Esophagus muscularis mucosa (tissue), 4 donors: ENCODE measurements at regions not wholly inside any gene's neighbourhood (a gene's known extent, or its start where the extent isn't known, plus 50 kb on each side); places are given as distances from the start of the nearest gene placed in this dataset.
A peak's percentile ranks its signal among the peaks of the same experiment; 100 is the strongest.

Experiments
- DNase-seq: peaks from one replicate; pipeline ENCODE4 v3.0.0-alpha.2; 2017; ENCODE audit errors: extremely low spot score
- H3K27ac ChIP-seq, 4 donors: fragments of 200-600 bp; sonication (generic); replicated peaks in 1 of 4; 1 replicate in 3 of 4; 2 replicates in 1 of 4; pipeline ENCODE4 v1.5.1; 2016 to 2019; ENCODE audit warnings: mild to moderate bottlenecking in 1 of 4
- H3K27me3 ChIP-seq, 4 donors: fragments of 200-600 bp; sonication (generic); one replicate each; pipeline versions ENCODE4 v1.5.1 to v1.6.0; 2016 to 2019
- H3K36me3 ChIP-seq, 4 donors: fragments of 200-600 bp; sonication (generic); one replicate each; pipeline ENCODE4 v1.5.1; 2016 to 2019
- H3K4me1 ChIP-seq, 4 donors: fragments of 200-600 bp; sonication (generic); one replicate each; pipeline ENCODE4 v1.5.1; 2016 to 2019
- H3K4me3 ChIP-seq, 4 donors: fragments of 200-600 bp; sonication (generic); 1 replicate in 2 of 4; 2 replicates in 2 of 4; pipeline ENCODE4 v1.5.1; 2016 to 2019; ENCODE audit warnings: mild to moderate bottlenecking in 4 of 4, moderate library complexity in 1 of 4
- H3K9me3 ChIP-seq, 4 donors: fragments of 200-600 bp; sonication (generic); 1 replicate in 3 of 4; 2 replicates in 1 of 4; pipeline ENCODE4 v1.5.1; 2016 to 2019
- EP300 ChIP-seq: sonication (generic); formaldehyde crosslinking; IDR thresholded peaks from one replicate; pipeline ENCODE4 v1.6.1; 2017; ENCODE audit warnings: antibody characterized with exemption
- POLR2A ChIP-seq: fragments of 450-650 bp; IDR thresholded peaks from one replicate; pipeline ENCODE4 v1.6.1; 2017; ENCODE audit warnings: antibody characterized with exemption, moderate library complexity, mild to moderate bottlenecking, low read depth
- POLR2AphosphoS5 ChIP-seq, 2 donors: sonication (generic); formaldehyde crosslinking; IDR thresholded peaks; one replicate each; pipeline ENCODE4 v1.6.1; 2017; ENCODE audit warnings: antibody characterized with exemption in 2 of 2
- WGBS: methylation state at CpG from one replicate; pipeline ENCODE4 v1.1.5; 2018; 5-methylcytosine and 5-hydroxymethylcytosine counted together
- intact Hi-C: fragments of 100-400 bp; cut with DNase I; formaldehyde crosslinking; loops from one replicate; pipeline ENCODE4 v1.15.1; 2023
- TF ChIP-seq, protein P1 (sequence below), 3 experiments: fragments of 200-600 bp in 2 of 3; fragments of 450-650 bp in 1 of 3; sonication (generic) in 2 of 3; IDR thresholded peaks; one replicate each; pipeline ENCODE4 v1.5.1; 2017 to 2019; ENCODE audit warnings: antibody characterized with exemption in 3 of 3, mild to moderate bottlenecking in 2 of 3, moderate library complexity in 1 of 3

DNA sequence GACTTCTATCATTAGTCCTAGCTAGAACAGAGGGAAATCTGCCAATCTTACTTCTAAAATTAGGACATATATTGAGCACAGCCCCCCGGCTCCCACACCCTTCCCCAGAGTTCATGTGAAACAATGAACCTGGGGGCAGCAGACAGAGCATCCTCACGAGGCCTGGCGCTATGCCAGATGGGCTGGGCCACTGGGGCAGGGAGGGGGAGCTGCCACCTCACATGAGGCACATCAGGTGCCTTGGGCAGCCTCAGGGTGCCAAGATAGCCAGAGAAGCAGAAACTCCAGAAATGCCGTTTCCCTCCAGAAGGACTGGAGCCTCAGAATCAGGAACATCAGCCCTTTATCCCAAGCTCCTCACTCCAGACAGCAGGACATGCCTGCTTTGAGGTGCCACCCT, 92.8 kb upstream of the LANCL2 start:
- TF ChIP-seq EP300 (no peak), POLR2A (no peak), POLR2AphosphoS5 (IDR thresholded peaks at IDR 0.05) (no peak)
- TF ChIP-seq, protein P1, sequence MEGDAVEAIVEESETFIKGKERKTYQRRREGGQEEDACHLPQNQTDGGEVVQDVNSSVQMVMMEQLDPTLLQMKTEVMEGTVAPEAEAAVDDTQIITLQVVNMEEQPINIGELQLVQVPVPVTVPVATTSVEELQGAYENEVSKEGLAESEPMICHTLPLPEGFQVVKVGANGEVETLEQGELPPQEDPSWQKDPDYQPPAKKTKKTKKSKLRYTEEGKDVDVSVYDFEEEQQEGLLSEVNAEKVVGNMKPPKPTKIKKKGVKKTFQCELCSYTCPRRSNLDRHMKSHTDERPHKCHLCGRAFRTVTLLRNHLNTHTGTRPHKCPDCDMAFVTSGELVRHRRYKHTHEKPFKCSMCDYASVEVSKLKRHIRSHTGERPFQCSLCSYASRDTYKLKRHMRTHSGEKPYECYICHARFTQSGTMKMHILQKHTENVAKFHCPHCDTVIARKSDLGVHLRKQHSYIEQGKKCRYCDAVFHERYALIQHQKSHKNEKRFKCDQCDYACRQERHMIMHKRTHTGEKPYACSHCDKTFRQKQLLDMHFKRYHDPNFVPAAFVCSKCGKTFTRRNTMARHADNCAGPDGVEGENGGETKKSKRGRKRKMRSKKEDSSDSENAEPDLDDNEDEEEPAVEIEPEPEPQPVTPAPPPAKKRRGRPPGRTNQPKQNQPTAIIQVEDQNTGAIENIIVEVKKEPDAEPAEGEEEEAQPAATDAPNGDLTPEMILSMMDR (IDR thresholded peaks at IDR 0.05): no peak
- Histone ChIP-seq H3K27ac (no peak overlapping the region), H3K36me3 (no peaks in the 10 kb centered on the region), H3K4me1 (no peaks in the 10 kb centered on the region), H3K4me3 (no peak overlapping the region), H3K27me3 (peaks cover 0 to 21% (median 0%) of the 10 kb centered on the region in 4 donors), H3K9me3 (no peaks in the 10 kb centered on the region)
- intact Hi-C loops: no loop called here
- WGBS: 70% methylated on average over 4 of the region's 4 CpGs
- DNase-seq: no peak

DNA sequence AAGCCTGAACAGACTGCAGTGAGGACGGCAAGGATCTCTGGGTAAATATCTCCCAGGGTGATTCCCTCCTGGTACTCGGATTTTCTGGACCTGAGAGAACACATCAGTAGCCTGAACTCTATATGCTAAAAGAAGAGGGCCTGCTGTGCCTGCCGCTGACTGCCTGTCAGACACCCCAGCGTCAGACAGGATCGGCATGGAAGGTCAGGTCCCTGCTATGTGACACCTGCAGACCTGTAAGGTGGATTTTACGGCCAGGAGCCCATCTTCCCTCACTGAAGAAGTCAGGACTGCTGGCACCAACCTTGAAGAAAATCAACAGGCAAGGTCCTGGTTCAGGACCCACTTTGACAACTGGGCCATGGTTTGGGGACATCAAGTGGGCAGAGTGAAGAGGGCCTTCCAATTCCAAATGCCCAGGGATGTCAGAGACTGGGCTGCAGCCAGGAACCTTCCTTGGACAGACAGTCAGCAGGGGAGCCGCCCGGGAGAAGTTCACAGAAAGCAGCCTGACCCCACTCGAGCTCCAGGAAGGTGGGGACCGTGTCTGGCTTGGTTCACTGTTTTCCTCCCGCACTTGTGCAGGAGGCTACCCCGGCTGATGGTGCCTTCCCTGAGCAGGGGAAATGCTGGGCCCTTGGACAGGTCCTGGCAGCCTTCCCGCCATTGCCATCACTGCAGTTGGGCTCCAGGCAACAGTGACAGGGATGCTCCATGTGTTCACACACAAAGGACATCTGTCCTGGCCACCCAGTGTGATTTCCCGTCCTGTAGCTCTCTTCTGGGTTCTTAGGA, 91.8 kb upstream of the LANCL2 start:
- 86% methylated on average over 12 of the region's 14 CpGs for WGBS
- Histone ChIP-seq H3K4me1 (no peaks in the 10 kb centered on the region), H3K9me3 (no peaks in the 10 kb centered on the region), H3K4me3 (no peak overlapping the region), H3K27me3 (peaks cover 0 to 21% (median 0%) of the 10 kb centered on the region in 4 donors), H3K27ac (no peak overlapping the region), H3K36me3 (no peaks in the 10 kb centered on the region)
- TF ChIP-seq POLR2A (no peak), POLR2AphosphoS5 (IDR thresholded peaks at IDR 0.05) (no peak), EP300 (no peak)
- TF ChIP-seq, protein P1 (IDR thresholded peaks at IDR 0.05): no peak
- intact Hi-C loops: no loop called here
- peak; percentile 80 for DNase-seq

DNA sequence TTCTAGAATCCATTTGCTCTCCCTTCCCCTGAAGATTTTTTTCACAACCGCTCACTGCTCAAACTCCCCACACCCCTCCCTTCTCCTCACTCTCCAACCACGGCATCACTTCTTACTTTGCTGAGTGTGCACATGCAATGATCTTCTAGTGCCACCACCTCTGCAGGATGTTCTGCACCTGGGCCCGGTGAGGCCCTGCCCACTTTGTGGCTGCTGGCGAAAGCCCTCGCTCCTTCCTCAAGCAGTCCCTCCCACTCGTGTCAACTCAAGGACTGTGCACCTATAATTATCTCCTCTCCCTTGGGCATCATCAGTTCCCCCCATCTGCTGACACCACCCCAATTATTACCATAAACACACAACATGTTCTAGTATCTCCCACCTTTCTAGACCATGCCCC, 91.0 kb upstream of the LANCL2 start:
- H3K4me3 ChIP-seq: no peak overlapping the region
- no peaks in the 10 kb centered on the region for H3K4me1 ChIP-seq
- peak; percentile 68 for DNase-seq
- 74% methylated on average over 6 of the region's 6 CpGs for WGBS
- no peaks in the 10 kb centered on the region for H3K36me3 ChIP-seq
- peaks cover 0 to 21% (median 0%) of the 10 kb centered on the region in 4 donors for H3K27me3 ChIP-seq
- intact Hi-C loops: no loop called here
- TF ChIP-seq, protein P1 (IDR thresholded peaks at IDR 0.05): no peak
- TF ChIP-seq POLR2AphosphoS5 (IDR thresholded peaks at IDR 0.05) (no peak), POLR2A (no peak)
- H3K9me3 ChIP-seq: no peaks in the 10 kb centered on the region
- H3K27ac ChIP-seq: no peak overlapping the region

DNA sequence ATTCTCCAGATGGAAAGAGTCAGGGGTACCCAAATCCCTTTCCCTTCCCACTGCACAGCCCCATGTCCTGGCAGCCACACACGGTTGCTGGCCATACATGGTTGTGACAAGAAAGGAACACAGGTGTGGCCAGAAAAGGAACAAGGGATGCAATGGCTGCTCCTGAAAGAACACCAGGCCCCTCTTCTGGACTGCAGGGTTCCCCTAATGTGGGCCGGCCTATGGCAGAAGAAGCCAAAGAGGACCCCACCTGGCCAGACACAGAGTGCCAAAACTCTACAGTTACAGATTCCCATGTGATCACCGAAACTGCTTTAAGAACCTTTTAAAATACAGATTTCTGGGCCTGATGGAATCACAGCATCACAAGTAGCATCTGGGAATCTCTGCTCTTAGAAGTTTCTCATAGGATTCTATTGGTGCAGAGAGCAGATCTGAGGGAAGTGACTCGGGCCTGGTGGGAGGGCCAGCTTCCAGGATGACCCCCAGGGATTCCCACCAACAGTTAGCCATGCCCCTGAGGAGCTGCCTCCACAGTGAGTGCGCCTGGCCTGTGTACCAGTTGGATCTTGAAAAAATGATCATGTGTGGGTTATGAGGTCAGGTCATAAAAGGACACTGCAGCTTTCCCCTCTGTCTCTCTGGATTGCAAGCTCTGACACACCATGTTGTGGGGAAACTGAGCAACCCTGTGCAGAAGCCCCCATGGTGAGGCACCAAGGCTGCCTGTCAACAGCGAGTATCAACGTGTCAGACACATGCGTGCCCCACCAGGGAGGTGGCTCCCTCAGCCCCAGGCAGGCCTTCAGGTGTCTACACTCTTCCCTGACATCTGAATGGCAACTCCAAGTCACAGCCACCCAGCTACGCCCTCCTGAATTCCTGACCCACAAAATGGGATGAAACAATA, 89.6 kb upstream of the LANCL2 start:
- no peak overlapping the region for H3K27ac ChIP-seq
- H3K36me3 ChIP-seq: no peaks in the 10 kb centered on the region
- H3K4me3 ChIP-seq: no peak overlapping the region
- 66% methylated on average over 9 of the region's 9 CpGs for WGBS
- no peaks in the 10 kb centered on the region for H3K9me3 ChIP-seq
- peak; percentile 90 for DNase-seq
- TF ChIP-seq POLR2A: no peak
- TF ChIP-seq, protein P1 (IDR thresholded peaks at IDR 0.05): no peak
- no peak for TF ChIP-seq POLR2AphosphoS5 (IDR thresholded peaks at IDR 0.05)
- TF ChIP-seq EP300: no peak
- H3K4me1 ChIP-seq: no peaks in the 10 kb centered on the region
- intact Hi-C loops: loop anchor here (5.0 kb wide), 1 partner anchor 322 kb away; no protein-coding TSS in a partner anchor
- peaks cover 0 to 17% (median 0%) of the 10 kb centered on the region in 4 donors for H3K27me3 ChIP-seq
